NT2/D1 (cell line): ENCODE measurements at regions not wholly inside any gene's neighbourhood (a gene's known extent, or its start where the extent isn't known, plus 50 kb on each side); places are given as distances from the start of the nearest gene placed in this dataset.
"Not testable (repeated sequence)": the region's sequence is repeated elsewhere in the genome, so short reads cannot be mapped to it uniquely, and the experiment has no call there.

Experiments used
- SUZ12 ChIP-seq: IDR thresholded peaks from 2 replicates; pipeline ENCODE4 v1.6.1; 2011; ENCODE audit not compliant: insufficient read length, insufficient read depth; ENCODE audit errors: extremely low read depth
- YY1 ChIP-seq: IDR thresholded peaks from 2 replicates; pipeline ENCODE4 v1.6.1; 2011; ENCODE audit not compliant: insufficient read length, insufficient read depth
- ZNF274 ChIP-seq: IDR thresholded peaks from 2 replicates; pipeline ENCODE4 v1.6.1; 2011; ENCODE audit warnings: mild to moderate bottlenecking, low read depth, low read length

- not testable (repeated sequence) for TF ChIP-seq SUZ12, ZNF274, YY1
Measured at GRCh38 chr16:29327631-29328408, 78.7 kb downstream of the NPIPB11 start.
